Activated CD4-positive, alpha-beta T cell treated with anti-CD3 and anti-CD28 coated beads, Interleukin-2, Interleukin-6, amounts not matched to agents 100 ng/mL and 50 ng/mL, durations not matched to agents 16 hours and 8 hours (primary cell): ENCODE measurements at regions not wholly inside any gene's neighbourhood (a gene's known extent, or its start where the extent isn't known, plus 50 kb on each side); places are given as distances from the start of the nearest gene placed in this dataset.

Experiments used
- DNase-seq: peaks from one replicate; pipeline ENCODE4 v3.0.0-alpha.2; 2020

GRCh38 chr11:116129456-116129855 lies 625.2 kb upstream of the CADM1 start:
- no peak for DNase-seq

GRCh38 chr11:116126562-116126961 lies 622.3 kb upstream of the CADM1 start:
- no peak for DNase-seq

DNA sequence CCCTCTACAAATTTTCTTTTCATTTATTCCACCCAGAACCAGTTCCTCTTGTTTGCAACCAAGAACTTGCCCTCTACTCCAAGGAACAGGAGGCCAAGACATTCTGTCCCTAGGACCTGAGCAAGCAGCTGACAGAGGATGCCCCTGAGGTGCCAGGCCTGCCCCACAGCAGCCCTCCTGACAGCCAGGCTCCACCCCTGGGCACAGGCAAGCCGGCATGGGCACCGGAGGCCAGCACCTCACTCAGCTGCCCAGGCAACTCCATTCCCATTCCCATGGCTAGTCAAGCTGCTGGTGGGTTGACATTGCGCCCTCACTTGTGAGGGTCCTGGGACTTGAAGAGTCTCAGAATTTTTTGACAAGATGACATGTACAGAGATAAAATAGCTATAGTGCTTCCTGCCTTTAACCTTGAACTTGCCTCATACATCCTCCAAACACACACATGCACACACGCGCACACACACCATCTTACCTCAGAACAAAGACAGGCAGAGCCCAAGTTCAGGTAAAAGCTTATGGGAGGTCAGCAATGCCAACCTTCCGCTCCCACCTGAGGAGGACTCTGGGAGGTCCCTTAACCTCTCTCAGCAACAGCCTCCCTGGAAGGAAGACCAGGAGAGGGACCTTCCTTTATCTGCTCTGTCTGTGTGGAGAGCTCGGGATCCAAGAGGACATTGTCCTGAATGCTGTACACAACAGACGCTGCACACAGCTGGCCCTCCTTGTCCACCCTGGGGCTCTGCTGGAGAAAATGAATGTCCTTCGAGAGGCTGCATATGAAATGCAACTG lies 620.9 kb upstream of the CADM1 start:
- DNase-seq: no peak

DNA sequence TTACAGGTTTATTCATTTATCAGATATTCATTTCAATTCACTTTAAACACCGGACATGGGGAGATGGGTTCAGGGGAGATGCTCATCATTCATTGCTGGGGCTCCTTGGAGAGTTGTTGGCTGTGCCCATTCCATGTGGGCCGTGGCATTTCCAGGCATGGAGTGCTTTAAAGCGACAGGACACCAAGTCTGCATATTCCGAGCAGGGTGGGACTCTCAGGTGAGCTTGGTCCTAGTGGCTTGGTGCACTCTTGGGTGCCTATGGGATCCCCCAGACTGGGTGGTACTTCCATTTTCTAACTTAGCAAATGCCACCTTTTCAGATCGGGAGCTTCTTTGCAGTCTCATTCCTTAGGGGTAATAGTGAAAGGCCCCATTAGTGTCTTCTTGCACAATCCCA lies 619.5 kb upstream of the CADM1 start:
- no peak for DNase-seq

DNA sequence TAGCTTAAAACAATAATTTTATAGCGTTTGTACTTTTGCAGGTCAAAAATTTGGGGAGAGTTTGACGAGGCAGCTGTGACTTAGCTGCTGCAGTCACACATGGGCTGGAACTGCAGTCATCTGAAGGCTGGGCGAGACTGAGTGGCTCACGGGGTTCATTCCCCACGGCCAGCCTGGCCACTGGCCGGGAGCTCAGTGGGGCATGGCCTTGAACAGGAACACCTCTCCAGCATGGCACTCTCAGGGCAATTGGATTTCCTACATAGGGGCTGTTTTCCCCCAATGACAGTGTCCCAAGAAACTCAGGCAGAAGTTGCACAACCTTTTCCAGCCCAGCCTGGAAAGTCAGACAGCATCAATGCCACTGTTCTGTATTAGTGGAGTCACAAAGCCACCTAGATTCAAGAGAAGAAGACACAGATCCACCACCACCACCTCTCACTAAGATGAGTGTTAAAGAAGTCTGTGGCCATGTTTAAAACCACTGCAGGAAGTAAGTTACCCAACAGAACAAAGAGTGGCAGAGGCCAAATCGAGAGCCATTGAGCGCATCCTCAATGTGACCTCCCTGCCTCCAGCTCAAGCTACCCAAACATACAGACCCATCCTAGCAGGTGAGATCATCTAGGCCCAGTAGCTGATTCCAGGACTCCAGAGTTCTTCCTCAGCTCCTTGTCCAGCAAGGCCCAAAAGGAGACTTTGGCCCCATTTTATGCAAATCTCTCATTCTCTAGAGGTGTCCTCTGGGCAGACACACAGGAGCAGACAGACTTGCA lies 618.7 kb upstream of the CADM1 start:
- DNase-seq: no peak

GRCh38 chr11:116119158-116119557 lies 614.9 kb upstream of the CADM1 start:
- no peak for DNase-seq

DNA sequence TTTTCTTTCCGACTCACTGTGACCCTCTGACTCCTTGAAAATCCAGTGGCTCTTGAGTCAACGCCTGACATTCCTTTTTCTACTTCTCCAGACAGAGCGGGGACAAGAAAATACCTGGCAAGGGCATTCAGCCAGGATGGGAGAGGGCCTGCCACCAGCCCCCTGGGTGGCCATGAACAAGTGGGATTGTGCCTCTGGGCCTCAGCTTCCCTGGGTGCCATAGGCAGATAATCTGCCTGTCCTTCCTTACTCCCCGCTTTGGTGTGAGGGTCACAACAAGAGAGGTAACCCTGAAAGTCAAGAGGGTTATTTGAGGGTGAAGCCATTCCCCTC lies 613.9 kb upstream of the CADM1 start:
- no peak for DNase-seq

DNA sequence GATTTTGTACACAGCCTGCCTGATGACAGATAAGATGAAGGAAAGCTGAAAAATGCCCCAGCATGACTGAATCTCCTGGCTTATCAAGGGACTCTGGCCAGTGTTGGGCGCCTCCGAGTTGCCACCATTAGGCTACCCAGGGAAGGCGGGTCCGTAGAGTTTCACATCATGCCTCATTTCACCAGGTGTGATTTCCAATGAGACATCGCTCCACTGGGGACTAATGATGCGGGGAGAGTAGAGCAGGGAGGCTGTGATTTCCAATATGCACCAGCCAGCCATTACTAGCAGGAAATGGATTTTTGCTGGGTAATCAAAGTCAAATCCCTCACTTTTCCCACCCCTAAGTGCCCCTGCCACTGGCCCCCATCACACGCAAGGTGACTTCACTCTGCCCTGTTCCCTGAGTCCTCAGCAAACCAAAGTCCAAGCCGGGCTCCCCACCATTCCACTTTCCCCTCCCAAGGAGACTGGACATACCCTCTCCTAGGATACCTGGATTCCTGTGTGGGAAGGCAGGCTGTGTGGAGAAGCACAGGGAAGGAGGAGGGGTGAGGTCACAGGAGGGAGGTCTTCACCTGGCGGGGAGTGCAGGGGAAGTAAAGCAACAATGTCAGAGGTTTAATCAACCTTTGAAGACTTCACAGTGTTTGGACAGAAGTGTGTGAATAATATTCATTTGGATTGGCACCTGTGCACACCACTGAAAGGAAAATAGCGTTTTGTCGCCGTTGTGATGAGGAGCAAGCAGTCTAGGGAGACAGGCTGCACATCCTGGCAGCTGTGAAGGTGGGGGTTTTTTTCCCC lies 613.3 kb upstream of the CADM1 start:
- no peak for DNase-seq

GRCh38 chr11:116115801-116116200 lies 611.6 kb upstream of the CADM1 start:
- no peak for DNase-seq

DNA sequence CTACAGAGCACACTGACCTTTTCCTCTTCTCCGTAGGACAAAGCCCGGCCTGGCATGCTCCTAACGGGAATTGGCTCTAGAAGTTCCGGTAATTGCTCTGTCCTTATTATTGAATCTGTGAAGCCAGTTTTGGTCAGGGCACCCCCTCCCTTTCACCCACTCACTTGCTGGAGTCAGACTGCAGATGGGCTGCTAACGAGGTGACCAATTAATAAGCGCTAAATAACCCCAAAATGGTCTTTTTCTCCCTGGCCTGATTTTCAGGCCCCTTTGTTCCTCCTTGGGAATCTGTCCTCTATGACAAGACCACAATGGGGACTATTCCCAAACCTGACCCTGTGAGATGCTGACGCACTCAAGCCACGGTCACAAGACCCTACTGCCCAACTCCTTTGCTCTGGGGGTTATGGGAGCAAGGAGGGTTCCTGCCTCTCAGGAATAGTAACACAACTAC lies 610.0 kb upstream of the CADM1 start:
- no peak for DNase-seq

- no peak for DNase-seq
Measured at GRCh38 chr11:116112087-116112935, 608.1 kb upstream of the CADM1 start.

GRCh38 chr11:116111546-116111945 lies 607.3 kb upstream of the CADM1 start:
- DNase-seq: no peak

DNA sequence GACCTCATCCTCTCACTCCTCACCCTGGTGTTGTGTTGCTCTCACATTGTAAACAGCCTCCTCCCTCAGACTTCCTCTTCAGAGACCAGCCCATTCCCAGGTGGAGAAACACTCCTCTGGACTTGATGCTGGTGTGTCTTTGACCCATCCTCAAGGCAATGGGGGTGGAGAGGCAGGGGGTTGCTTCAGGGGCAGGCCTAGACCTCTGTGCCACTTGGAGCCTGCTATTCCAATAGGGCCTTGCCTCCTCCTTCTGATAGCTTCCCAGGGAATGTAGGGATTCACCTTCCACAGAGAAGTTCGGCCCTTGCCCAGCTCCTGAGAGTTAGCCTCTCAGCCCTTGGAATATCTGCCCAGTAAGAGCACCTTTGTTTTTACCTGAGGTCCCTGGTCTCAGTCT lies 606.6 kb upstream of the CADM1 start:
- no peak for DNase-seq

- no peak for DNase-seq
Measured at GRCh38 chr11:116110356-116110755, 606.1 kb upstream of the CADM1 start.

DNA sequence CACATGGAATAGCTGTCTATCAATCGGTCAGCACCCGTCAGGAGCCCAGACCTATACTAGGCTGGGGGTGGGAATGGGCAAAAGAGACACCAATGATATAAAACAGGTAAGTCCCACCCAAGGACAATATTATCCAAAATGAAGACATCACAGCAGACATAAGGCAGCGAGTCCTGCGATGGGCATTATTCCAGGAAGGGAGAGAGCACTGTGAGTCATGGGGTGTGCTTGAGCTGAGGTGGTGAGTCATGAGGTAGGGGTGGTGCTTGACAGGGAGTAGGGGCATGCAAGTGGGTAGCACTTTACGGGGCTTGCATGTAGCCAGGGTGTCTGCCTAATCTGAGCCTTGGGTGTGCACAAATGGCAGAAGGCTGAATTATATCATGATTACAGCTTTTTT lies 605.0 kb upstream of the CADM1 start:
- no peak for DNase-seq

- no peak for DNase-seq
Measured at GRCh38 chr11:116108161-116108560, 603.9 kb upstream of the CADM1 start.

GRCh38 chr11:116107229-116107628 lies 603.0 kb upstream of the CADM1 start:
- DNase-seq: no peak

- DNase-seq: no peak
Measured at GRCh38 chr11:116104498-116105174, 600.4 kb upstream of the CADM1 start.

- DNase-seq: no peak
Measured at GRCh38 chr11:116101902-116102301, 597.7 kb upstream of the CADM1 start.

DNA sequence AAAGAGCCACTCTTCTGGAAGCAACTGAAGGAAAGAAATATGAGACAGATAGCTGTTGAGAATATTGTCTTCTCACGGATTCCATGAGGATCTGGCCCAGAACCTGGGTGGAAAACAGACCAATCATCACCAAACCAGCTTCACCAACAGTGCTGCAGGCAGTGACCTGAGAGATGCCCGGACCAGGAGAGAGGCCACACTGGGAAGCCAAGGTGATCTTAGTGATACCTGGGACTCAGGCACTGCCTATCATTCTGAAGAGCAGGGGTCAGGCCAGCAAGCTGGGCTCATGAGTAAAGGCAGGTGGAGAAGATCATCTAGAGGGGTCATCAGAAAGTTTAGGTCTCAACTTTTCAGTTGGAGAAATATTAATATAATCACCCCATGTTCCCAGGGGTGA lies 595.8 kb upstream of the CADM1 start:
- DNase-seq: no peak

DNA sequence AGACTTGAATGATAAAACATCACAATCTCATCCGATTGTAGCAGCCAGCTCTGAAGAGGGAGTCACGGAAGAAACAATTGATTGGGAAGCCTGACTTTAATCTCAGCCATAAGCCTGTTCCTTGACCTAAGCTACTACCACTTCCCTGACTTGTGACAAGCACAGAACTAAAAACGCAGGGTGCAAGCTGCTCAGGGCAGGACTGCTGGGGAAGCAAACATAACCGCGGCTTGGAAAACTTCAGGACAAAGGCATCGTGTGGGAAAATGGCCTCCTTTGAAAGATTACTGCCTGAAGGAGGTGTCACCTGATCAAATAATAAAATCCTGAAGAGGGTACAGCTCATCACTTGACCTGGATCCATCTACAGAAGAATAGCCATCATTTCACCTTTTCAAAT lies 595.3 kb upstream of the CADM1 start:
- no peak for DNase-seq
